ENCODE measurements at regions not wholly inside any gene's neighbourhood (a gene's known extent, or its start where the extent isn't known, plus 50 kb on each side); places are given as distances from the start of the nearest gene placed in this dataset.

- in situ Hi-C loops (cut with HindIII; ENCODE audit: low pct_unique_long_range_greater_than_20kb, low sequenced_read_pairs), result no loop called here
- TF ChIP-seq JUND (IDR thresholded peaks at IDR 0.05; ENCODE audit: low read depth), result no peak
- DNase-seq (ENCODE audit: low read depth in 1 of 2, low spot score in 1 of 2), result no peak
These were observed 286.0 kb downstream of the ZEB2 start for GRCh38 chr2:144233733-144234541.

- TF ChIP-seq JUND (IDR thresholded peaks at IDR 0.05; ENCODE audit: low read depth), result no peak
- in situ Hi-C loops (cut with HindIII; ENCODE audit: low pct_unique_long_range_greater_than_20kb, low sequenced_read_pairs), result no loop called here
- no peak for DNase-seq (ENCODE audit: low read depth in 1 of 2, low spot score in 1 of 2)
These were observed 286.6 kb downstream of the ZEB2 start for GRCh38 chr2:144233317-144233716.

- DNase-seq (ENCODE audit: low read depth in 1 of 2, low spot score in 1 of 2), result no peak
- in situ Hi-C loops (cut with HindIII; ENCODE audit: low pct_unique_long_range_greater_than_20kb, low sequenced_read_pairs), result no loop called here
- TF ChIP-seq JUND (IDR thresholded peaks at IDR 0.05; ENCODE audit: low read depth), result no peak
These were observed 289.4 kb downstream of the ZEB2 start for GRCh38 chr2:144230448-144231085.

GRCh38 chr2:144230033-144230432, 289.9 kb downstream of the ZEB2 start:
- in situ Hi-C loops (cut with HindIII; ENCODE audit: low pct_unique_long_range_greater_than_20kb, low sequenced_read_pairs), result no loop called here
- DNase-seq (ENCODE audit: low read depth in 1 of 2, low spot score in 1 of 2), result no peak
- TF ChIP-seq JUND (IDR thresholded peaks at IDR 0.05; ENCODE audit: low read depth), result no peak

- no peak for DNase-seq (ENCODE audit: low read depth in 1 of 2, low spot score in 1 of 2)
- in situ Hi-C loops (cut with HindIII; ENCODE audit: low pct_unique_long_range_greater_than_20kb, low sequenced_read_pairs), result no loop called here
- no peak for TF ChIP-seq JUND (IDR thresholded peaks at IDR 0.05; ENCODE audit: low read depth)
These were observed 290.6 kb downstream of the ZEB2 start for GRCh38 chr2:144229296-144229695.

- TF ChIP-seq JUND (IDR thresholded peaks at IDR 0.05; ENCODE audit: low read depth), result no peak
- in situ Hi-C loops (cut with HindIII; ENCODE audit: low pct_unique_long_range_greater_than_20kb, low sequenced_read_pairs), result no loop called here
- DNase-seq (ENCODE audit: low read depth in 1 of 2, low spot score in 1 of 2), result no peak
These were observed 292.4 kb downstream of the ZEB2 start for GRCh38 chr2:144227427-144228105.

GRCh38 chr2:144225076-144225475, 294.8 kb downstream of the ZEB2 start:
- DNase-seq (ENCODE audit: low read depth in 1 of 2, low spot score in 1 of 2), result no peak
- in situ Hi-C loops (cut with HindIII; ENCODE audit: low pct_unique_long_range_greater_than_20kb, low sequenced_read_pairs), result no loop called here
- no peak for TF ChIP-seq JUND (IDR thresholded peaks at IDR 0.05; ENCODE audit: low read depth)

GRCh38 chr2:144224472-144224871, 295.4 kb downstream of the ZEB2 start:
- in situ Hi-C loops (cut with HindIII; ENCODE audit: low pct_unique_long_range_greater_than_20kb, low sequenced_read_pairs), result no loop called here
- no peak for TF ChIP-seq JUND (IDR thresholded peaks at IDR 0.05; ENCODE audit: low read depth)
- DNase-seq (ENCODE audit: low read depth in 1 of 2, low spot score in 1 of 2), result no peak

- no peak for DNase-seq (ENCODE audit: low read depth in 1 of 2, low spot score in 1 of 2)
- no peak for TF ChIP-seq JUND (IDR thresholded peaks at IDR 0.05; ENCODE audit: low read depth)
- in situ Hi-C loops (cut with HindIII; ENCODE audit: low pct_unique_long_range_greater_than_20kb, low sequenced_read_pairs), result no loop called here
These were observed 299.9 kb downstream of the ZEB2 start for GRCh38 chr2:144219979-144220378.

- TF ChIP-seq JUND (IDR thresholded peaks at IDR 0.05; ENCODE audit: low read depth), result no peak
- in situ Hi-C loops (cut with HindIII; ENCODE audit: low pct_unique_long_range_greater_than_20kb, low sequenced_read_pairs), result no loop called here
- peak in 1 of 2 experiments; percentile 35 for DNase-seq (ENCODE audit: low read depth in 1 of 2, low spot score in 1 of 2)
These were observed 301.9 kb downstream of the ZEB2 start for GRCh38 chr2:144217853-144218633.

GRCh38 chr2:144215701-144216675, 303.9 kb downstream of the ZEB2 start:
- TF ChIP-seq JUND (IDR thresholded peaks at IDR 0.05; ENCODE audit: low read depth), result no peak
- no peak for DNase-seq (ENCODE audit: low read depth in 1 of 2, low spot score in 1 of 2)
- in situ Hi-C loops (cut with HindIII; ENCODE audit: low pct_unique_long_range_greater_than_20kb, low sequenced_read_pairs), result no loop called here
